ENCODE measurements at regions not wholly inside any gene's neighbourhood (a gene's known extent, or its start where the extent isn't known, plus 50 kb on each side); places are given as distances from the start of the nearest gene placed in this dataset.

DNA sequence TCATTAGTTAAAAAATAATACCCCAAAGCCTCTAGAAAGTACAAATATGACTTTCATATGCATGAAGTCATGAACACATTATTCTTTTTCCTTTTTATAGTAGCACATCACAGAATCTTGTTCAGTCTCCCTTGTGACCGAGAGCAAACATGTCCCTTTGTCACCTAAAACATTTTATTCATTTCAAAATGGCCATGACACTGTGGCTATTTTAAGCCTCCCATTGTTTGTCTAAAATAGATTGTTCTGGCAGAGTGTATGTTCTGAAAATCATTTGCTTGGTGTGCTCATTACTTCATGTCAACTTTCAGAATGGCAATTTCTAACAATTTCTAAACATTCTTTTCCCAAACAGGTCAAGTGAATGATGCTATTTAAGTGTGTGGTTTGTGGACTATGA is 865.0 kb downstream of the JRKL start:
- no peak for DNase-seq (ENCODE audit: low read depth)
- TF ChIP-seq, protein P1, sequence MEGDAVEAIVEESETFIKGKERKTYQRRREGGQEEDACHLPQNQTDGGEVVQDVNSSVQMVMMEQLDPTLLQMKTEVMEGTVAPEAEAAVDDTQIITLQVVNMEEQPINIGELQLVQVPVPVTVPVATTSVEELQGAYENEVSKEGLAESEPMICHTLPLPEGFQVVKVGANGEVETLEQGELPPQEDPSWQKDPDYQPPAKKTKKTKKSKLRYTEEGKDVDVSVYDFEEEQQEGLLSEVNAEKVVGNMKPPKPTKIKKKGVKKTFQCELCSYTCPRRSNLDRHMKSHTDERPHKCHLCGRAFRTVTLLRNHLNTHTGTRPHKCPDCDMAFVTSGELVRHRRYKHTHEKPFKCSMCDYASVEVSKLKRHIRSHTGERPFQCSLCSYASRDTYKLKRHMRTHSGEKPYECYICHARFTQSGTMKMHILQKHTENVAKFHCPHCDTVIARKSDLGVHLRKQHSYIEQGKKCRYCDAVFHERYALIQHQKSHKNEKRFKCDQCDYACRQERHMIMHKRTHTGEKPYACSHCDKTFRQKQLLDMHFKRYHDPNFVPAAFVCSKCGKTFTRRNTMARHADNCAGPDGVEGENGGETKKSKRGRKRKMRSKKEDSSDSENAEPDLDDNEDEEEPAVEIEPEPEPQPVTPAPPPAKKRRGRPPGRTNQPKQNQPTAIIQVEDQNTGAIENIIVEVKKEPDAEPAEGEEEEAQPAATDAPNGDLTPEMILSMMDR (conservative IDR thresholded peaks at IDR 0.05; ENCODE audit: control insufficient read depth, insufficient read depth, low read depth, low read length) = no peak
- H3K4me3 ChIP-seq (ENCODE audit: control insufficient read depth, low read depth, low read length) = no peak overlapping the region

DNA sequence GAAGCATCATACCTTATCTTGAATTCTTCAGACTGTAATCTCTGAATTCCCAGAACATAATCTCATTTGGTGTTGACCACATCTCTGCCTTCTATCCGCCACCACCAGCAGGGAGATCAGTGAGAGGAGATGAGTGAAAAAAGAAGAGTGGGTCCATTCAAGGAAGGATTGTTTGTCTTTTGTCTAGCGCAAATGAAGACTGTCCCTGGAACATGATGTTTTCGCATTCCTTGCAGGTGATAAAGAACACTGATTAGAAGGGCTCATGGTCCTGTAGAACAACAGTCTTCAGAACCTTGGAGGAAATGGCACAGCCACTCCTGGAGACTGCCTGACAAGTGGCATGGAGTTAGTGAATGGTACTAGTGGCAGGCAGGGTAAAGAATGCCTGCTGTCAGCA is 869.6 kb downstream of the JRKL start:
- no peak overlapping the region for H3K4me3 ChIP-seq (ENCODE audit: control insufficient read depth, low read depth, low read length)
- no peak for DNase-seq (ENCODE audit: low read depth)
- TF ChIP-seq, protein P1 (conservative IDR thresholded peaks at IDR 0.05; ENCODE audit: control insufficient read depth, insufficient read depth, low read depth, low read length) = no peak

DNA sequence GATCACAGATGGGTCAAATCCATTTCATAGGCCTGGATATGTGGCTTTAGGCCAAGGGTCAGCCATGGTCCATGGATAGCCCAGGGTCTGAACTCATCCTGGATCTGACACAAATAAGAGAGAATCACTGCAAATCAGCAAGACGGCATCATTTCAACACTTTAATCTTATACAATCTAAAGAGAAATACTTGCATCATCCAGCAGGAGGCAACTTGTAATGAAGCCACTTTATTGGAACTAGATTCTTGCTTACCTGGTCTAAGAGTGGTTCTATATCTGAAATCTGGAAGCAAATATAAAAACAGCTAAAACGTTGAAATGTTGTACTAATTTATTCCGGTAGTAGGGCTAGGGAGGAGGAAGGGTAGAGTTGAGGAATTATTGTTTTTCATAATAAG is 870.1 kb downstream of the JRKL start:
- no peak for DNase-seq (ENCODE audit: low read depth)
- TF ChIP-seq, protein P1 (conservative IDR thresholded peaks at IDR 0.05; ENCODE audit: control insufficient read depth, insufficient read depth, low read depth, low read length) = no peak
- no peak overlapping the region for H3K4me3 ChIP-seq (ENCODE audit: control insufficient read depth, low read depth, low read length)

DNA sequence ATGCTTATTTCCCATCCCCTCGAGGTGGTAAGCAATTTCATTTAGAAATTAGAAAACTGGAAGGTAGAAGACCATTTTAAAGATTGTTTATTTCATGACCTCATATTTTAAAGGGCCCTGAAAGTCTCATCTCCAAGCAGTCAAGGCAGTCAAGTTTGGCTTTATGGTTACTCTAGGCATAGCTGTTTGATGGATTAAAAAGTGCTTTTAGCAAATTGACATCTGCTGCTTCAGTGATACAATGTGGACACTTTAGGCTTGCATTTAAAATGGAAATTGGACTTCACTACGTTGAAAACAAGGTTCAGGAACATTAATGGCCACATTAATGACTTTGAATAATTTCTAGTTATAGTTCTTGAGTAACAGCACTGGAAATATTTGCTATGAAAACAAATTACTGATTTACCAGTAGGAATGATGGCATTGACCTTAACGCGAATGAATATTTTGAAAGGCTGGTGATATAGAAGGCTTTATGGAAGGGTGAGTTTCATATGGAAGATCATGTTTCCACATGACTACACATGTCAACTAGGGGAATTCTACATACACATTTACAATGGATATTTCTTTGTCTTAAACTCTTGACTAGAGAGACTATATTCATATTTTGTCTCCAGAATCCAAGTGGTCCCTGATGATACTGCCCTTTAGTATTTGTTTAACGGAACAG is 873.5 kb downstream of the JRKL start:
- no peak for DNase-seq (ENCODE audit: low read depth)
- no peak overlapping the region for H3K4me3 ChIP-seq (ENCODE audit: control insufficient read depth, low read depth, low read length)
- TF ChIP-seq, protein P1 (conservative IDR thresholded peaks at IDR 0.05; ENCODE audit: control insufficient read depth, insufficient read depth, low read depth, low read length) = no peak

DNA sequence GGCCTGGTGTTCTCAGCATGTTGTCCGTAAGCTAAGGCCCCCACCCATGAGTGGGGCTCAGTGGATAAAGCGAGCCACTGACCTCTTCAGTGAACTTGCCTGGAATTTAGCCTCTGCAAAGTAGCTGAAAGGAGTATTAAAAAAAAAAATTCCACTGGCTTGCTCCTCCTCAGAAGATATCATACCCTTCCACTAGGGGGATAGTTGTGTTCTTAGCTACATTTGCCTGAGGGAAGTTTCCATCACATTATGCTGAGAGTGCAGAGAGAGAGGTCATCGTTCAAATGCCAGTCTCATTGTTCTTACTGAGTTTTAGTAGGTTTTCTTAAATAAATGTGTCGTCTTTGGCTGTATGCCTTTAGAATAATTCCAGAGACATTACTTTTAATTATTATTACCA is 879.7 kb downstream of the JRKL start:
- H3K4me3 ChIP-seq (ENCODE audit: control insufficient read depth, low read depth, low read length) = no peak overlapping the region
- no peak for DNase-seq (ENCODE audit: low read depth)
- TF ChIP-seq, protein P1 (conservative IDR thresholded peaks at IDR 0.05; ENCODE audit: control insufficient read depth, insufficient read depth, low read depth, low read length) = no peak

DNA sequence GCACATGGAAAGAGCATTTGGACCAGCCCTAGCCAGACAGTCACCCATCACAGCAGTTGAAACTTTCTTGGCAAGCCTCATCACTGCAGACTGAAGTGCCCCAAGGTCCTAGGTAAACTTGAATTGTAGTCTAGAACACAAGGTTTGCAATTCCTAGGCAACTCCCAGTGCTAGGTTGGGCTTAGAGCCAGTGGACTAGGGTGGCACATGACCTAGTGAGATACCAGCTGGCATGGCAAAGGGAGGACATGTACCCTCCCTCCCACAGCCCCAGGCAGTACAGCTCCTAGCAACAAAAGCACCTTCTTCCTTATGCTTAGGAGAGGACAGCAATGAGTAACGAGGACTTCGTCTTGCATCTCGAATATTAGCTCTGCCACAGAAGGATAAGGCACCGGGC is 889.5 kb downstream of the JRKL start:
- DNase-seq (ENCODE audit: low read depth) = no peak

More for the DNA sequence above, 889.5 kb downstream of the JRKL start:
- H3K4me3 ChIP-seq (ENCODE audit: control insufficient read depth, low read depth, low read length) = no peak overlapping the region
- TF ChIP-seq, protein P1 (conservative IDR thresholded peaks at IDR 0.05; ENCODE audit: control insufficient read depth, insufficient read depth, low read depth, low read length) = no peak

Data from fibroblast of mammary gland (primary cell).